Lower leg skin (tissue), 3 donors: ENCODE measurements at regions not wholly inside any gene's neighbourhood (a gene's known extent, or its start where the extent isn't known, plus 50 kb on each side); places are given as distances from the start of the nearest gene placed in this dataset.

Experiments
- POLR2A ChIP-seq, 2 donors: fragments of 450-650 bp; IDR thresholded peaks; one replicate each; pipeline ENCODE4 v1.6.1; 2016 to 2017; ENCODE audit warnings: antibody characterized with exemption in 2 of 2, mild to moderate bottlenecking in 1 of 2, moderate library complexity in 1 of 2
- TF ChIP-seq, protein P1 (sequence below), 3 donors: fragments of 450-650 bp; IDR thresholded peaks; one replicate each; pipeline ENCODE4 v1.5.1; 2016; ENCODE audit warnings: antibody characterized with exemption in 3 of 3, mild to moderate bottlenecking in 3 of 3, moderate library complexity in 2 of 3

DNA sequence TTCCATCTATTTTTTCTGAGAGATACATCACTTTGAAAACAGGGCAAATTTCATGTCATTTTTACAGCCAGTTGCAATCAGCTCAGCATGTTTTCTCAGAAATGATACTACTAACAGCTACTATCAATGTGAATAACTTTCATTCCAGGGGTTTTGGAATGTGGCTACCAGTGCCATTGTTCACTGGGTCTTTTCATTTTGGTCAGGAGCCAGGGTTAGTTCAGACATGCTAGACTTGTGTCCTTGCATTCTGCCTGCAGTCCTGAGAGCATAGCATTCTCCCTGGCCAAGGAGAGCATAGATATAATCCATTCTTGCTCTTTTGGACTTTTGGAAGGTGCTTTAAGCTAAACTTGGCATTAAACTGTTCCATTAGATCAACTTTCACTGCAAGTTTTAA lies 160.9 kb upstream of the NEBL start:
- TF ChIP-seq POLR2A (IDR thresholded peaks at IDR 0.05) = no peak
- TF ChIP-seq, protein P1, sequence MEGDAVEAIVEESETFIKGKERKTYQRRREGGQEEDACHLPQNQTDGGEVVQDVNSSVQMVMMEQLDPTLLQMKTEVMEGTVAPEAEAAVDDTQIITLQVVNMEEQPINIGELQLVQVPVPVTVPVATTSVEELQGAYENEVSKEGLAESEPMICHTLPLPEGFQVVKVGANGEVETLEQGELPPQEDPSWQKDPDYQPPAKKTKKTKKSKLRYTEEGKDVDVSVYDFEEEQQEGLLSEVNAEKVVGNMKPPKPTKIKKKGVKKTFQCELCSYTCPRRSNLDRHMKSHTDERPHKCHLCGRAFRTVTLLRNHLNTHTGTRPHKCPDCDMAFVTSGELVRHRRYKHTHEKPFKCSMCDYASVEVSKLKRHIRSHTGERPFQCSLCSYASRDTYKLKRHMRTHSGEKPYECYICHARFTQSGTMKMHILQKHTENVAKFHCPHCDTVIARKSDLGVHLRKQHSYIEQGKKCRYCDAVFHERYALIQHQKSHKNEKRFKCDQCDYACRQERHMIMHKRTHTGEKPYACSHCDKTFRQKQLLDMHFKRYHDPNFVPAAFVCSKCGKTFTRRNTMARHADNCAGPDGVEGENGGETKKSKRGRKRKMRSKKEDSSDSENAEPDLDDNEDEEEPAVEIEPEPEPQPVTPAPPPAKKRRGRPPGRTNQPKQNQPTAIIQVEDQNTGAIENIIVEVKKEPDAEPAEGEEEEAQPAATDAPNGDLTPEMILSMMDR (IDR thresholded peaks at IDR 0.05) = no peak
